ENCODE measurements at regions not wholly inside any gene's neighbourhood (a gene's known extent, or its start where the extent isn't known, plus 50 kb on each side); places are given as distances from the start of the nearest gene placed in this dataset.

- DNase-seq: no peak
Observed at GRCh38 chr2:122856696-122857095, 1101.2 kb downstream of the TSN start.

- DNase-seq: no peak
Observed at GRCh38 chr2:122858075-122858702, 1102.7 kb downstream of the TSN start.

- DNase-seq: no peak
Observed at GRCh38 chr2:122858813-122859212, 1103.4 kb downstream of the TSN start.

GRCh38 chr2:122859260-122859659, 1103.8 kb downstream of the TSN start:
- DNase-seq: no peak

GRCh38 chr2:122863532-122863931, 1108.1 kb downstream of the TSN start:
- no peak for DNase-seq

- peak; percentile 4 for DNase-seq
Observed at GRCh38 chr2:122864728-122865127, 1109.3 kb downstream of the TSN start.

GRCh38 chr2:122866095-122866494, 1110.6 kb downstream of the TSN start:
- DNase-seq: no peak

- no peak for DNase-seq
Observed at GRCh38 chr2:122867941-122868340, 1112.5 kb downstream of the TSN start.

GRCh38 chr2:122868646-122869275, 1113.3 kb downstream of the TSN start:
- no peak for DNase-seq

GRCh38 chr2:122873951-122874350, 1118.5 kb downstream of the TSN start:
- no peak for DNase-seq

- no peak for DNase-seq
Observed at GRCh38 chr2:122875091-122875865, 1119.8 kb downstream of the TSN start.

- no peak for DNase-seq
Observed at GRCh38 chr2:122883849-122884248, 1128.4 kb downstream of the TSN start.

- DNase-seq: no peak
Observed at GRCh38 chr2:122884889-122885288, 1129.4 kb downstream of the TSN start.

GRCh38 chr2:122885436-122885835, 1130.0 kb downstream of the TSN start:
- DNase-seq: no peak

GRCh38 chr2:122886479-122887145, 1131.2 kb downstream of the TSN start:
- DNase-seq: no peak

GRCh38 chr2:122899614-122900013, 1125.5 kb upstream of the CNTNAP5 start:
- DNase-seq: peak; percentile 14

- DNase-seq: no peak
Observed at GRCh38 chr2:122905431-122905830, 1119.7 kb upstream of the CNTNAP5 start.

GRCh38 chr2:122908159-122908558, 1116.9 kb upstream of the CNTNAP5 start:
- no peak for DNase-seq

- no peak for DNase-seq
Observed at GRCh38 chr2:122927197-122927596, 1097.9 kb upstream of the CNTNAP5 start.

- no peak for DNase-seq
Observed at GRCh38 chr2:122927710-122928557, 1097.2 kb upstream of the CNTNAP5 start.

- DNase-seq: peak; percentile 9
Observed at GRCh38 chr2:122929347-122929746, 1095.7 kb upstream of the CNTNAP5 start.

- DNase-seq: no peak
Observed at GRCh38 chr2:122935506-122935905, 1089.6 kb upstream of the CNTNAP5 start.

- DNase-seq: peak; percentile 62
Observed at GRCh38 chr2:122939796-122940195, 1085.3 kb upstream of the CNTNAP5 start.

All from DMS53 (cell line).